Gastrocnemius medialis (tissue), 4 donors: ENCODE measurements at regions not wholly inside any gene's neighbourhood (a gene's known extent, or its start where the extent isn't known, plus 50 kb on each side); places are given as distances from the start of the nearest gene placed in this dataset.

Experiments
- POLR2A ChIP-seq, 2 donors: fragments of 450-650 bp; IDR thresholded peaks; one replicate each; pipeline ENCODE4 v1.6.1; 2017; ENCODE audit warnings: antibody characterized with exemption in 2 of 2, mild to moderate bottlenecking in 2 of 2, moderate library complexity in 2 of 2
- TF ChIP-seq, protein P1 (sequence below), 5 experiments: fragments of 450-650 bp in 3 of 5; fragments of 200-600 bp in 2 of 5; sonication (generic) in 2 of 5; IDR thresholded peaks in 4 of 5; conservative IDR thresholded peaks in 1 of 5; 1 replicate in 4 of 5; 2 replicates in 1 of 5; pipeline ENCODE4 v1.5.1; 2016 to 2019; ENCODE audit warnings: antibody characterized with exemption in 5 of 5, mild to moderate bottlenecking in 3 of 5, moderate library complexity in 3 of 5

DNA sequence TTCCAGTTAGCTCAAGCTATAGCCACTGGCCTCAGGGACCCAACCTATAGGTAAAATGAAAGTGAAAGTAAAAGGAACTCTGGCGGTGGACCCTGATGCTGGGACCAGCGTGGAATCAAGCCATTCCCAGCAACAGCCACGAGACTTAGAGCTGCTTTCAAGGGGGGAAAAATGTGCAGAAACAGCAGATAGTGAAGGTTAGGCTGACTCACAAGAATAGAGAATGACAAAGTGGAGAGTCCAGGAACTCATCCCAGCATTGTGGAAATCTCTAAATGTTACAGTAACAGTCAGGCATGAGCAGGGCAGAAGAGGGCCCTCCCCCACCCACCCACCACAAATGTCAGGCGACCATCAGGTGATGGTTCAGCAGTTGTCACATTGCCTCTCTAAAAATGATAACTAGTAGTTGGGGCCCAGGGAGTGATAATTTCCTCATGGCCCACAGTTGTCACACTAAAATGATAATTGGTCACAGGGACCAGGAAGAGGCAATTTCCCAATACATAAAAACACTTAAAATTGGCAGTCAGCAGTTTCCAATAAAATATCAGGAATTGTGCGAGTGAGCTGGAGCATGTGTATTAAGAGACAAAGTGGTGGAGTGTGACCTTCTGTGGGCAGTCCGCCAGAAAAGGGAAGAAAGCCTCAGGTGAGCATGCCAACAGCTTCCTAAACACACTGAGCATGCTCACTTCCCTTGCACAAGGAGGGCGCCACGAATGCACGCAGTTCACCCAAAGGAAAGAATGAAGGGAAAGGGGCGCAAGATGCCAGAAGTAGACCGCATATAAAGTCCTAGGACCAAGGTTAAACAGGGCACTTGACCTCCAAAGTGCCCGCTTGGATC lies 129.8 kb upstream of the PPP1R3A start:
- TF ChIP-seq, protein P1, sequence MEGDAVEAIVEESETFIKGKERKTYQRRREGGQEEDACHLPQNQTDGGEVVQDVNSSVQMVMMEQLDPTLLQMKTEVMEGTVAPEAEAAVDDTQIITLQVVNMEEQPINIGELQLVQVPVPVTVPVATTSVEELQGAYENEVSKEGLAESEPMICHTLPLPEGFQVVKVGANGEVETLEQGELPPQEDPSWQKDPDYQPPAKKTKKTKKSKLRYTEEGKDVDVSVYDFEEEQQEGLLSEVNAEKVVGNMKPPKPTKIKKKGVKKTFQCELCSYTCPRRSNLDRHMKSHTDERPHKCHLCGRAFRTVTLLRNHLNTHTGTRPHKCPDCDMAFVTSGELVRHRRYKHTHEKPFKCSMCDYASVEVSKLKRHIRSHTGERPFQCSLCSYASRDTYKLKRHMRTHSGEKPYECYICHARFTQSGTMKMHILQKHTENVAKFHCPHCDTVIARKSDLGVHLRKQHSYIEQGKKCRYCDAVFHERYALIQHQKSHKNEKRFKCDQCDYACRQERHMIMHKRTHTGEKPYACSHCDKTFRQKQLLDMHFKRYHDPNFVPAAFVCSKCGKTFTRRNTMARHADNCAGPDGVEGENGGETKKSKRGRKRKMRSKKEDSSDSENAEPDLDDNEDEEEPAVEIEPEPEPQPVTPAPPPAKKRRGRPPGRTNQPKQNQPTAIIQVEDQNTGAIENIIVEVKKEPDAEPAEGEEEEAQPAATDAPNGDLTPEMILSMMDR (IDR thresholded peaks at IDR 0.05 in 4 of 5, conservative IDR thresholded peaks at IDR 0.05 in 1 of 5): no peak
- no peak for TF ChIP-seq POLR2A (IDR thresholded peaks at IDR 0.05)
